GM21825 (cell line): ENCODE measurements at regions not wholly inside any gene's neighbourhood (a gene's known extent, or its start where the extent isn't known, plus 50 kb on each side); places are given as distances from the start of the nearest gene placed in this dataset.

Experiments used
- ATAC-seq: cut with Tn5 transposase; IDR thresholded peaks from one replicate; pipeline ENCODE4 v1.9.1; 2021; ENCODE audit warnings: mild to moderate bottlenecking, moderate library complexity; ENCODE audit not compliant: unreplicated experiment

DNA sequence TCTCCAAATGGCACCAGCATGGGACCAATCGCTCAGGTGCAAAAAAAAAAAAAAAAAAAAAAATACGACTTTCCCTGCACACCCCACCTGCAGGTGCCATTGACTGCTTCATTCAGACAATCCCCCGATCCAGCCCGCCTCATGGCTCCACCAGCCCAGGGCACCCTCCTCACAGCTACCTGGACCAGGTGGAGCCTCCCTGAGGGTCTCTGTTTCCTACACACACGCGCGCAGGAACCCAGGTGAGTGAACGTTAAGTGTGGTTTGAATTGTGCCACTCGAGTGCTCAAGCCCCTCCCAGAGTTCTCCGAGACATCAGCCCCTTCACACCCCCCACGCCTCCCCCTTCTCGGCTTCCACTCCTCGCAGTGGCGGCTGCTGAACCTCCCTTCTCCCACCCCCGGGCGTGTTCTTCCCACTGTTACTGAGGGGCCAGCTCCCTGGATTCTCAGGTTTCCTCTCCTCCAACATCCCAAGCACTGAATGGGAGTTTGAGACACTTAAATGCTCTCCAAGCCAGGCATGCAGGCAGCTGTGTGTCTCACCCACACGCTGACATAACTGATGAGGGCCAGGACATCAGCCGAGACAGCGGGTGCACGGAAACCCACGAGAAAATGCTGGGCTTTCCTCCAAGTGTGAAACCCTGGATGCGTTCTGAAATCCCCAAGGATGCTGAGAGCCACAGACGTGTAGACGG lies 88.8 kb upstream of the SNTG2 start:
- ATAC-seq = no peak

DNA sequence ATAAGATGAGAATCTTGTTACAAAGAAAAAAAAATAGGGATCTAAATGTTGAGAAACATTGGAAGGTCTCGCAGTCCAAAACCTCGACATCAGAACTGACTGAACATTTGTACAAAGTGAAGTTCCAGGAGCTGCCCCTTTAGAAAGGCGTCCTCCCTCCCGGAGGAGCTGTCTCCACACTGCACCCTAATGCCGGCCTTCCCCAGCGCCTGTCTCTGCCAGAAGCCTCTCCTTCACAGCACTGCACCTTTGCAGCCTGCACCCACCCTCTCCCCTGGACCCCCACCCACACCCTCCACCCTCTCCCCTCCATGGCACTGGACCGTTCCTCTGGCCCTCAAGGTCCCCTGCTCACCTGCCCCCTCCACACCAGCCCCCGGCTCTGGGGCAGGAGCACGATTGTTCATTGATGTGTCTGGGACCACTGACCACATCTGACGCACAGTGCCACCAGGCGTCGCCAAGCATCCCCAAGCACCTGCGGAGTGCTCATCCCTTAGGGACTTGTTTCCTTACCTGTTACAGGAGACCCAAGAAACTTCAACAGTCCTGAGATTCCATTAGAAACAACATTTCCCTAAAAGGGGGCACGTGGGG lies 90.3 kb upstream of the SNTG2 start:
- no peak for ATAC-seq

DNA sequence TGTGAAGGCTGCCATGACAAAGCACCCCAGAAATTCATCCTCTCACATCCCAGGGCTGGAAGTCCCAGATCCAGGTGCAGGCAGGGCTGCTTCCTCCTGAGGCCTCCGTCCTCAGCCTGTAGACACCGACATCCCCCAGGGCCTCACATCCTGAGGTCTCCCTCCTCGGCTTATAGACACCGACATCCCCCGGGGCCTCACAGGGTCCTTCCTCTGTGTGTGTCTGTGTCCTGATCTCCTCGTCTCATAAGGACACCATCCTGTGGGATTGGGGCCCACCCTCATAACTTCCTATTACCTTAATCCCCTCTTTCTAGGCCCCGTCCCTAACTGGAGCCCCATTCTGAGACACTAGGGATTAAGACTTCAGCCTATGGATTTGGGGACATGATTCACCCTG lies 92.0 kb upstream of the SNTG2 start:
- no peak for ATAC-seq

DNA sequence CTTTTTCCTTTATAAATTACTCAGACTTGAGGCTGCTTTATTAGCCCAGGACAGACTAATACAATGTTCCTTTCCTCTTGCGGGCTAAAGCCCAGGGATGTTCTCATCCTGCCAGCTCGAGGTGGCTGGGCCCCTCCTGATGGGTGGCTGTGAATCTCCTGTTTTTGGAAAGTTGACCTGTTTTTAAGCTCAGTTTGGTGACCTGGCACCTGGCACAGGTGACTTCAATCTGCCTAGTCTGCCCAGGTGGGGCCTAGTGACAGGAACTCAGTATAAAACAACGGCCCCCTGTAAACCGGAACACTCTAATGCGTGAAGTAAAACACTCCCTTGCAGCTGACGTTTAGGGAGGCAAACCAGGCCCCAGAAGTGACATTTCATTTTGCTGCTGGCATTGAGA lies 92.7 kb upstream of the SNTG2 start:
- ATAC-seq = no peak

DNA sequence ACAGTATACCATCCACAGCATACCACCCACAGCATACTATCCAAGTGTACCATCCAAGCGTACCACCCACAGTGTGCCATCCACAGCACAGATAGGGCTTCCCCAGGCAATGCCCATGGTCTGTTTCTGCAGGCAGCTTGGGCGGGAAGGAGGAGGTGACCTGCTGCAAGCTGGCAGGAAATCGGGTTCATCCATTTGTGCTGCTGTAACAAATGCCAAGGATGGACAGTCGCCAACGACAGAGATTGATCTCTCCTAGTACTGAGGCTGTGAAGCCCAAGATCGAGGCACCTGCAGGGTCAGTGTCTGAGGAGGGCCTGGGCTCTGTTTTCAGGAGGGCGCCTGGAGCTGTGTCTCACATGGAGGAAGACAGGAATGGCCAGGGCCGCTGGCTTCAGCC lies 93.6 kb upstream of the SNTG2 start:
- no peak for ATAC-seq

DNA sequence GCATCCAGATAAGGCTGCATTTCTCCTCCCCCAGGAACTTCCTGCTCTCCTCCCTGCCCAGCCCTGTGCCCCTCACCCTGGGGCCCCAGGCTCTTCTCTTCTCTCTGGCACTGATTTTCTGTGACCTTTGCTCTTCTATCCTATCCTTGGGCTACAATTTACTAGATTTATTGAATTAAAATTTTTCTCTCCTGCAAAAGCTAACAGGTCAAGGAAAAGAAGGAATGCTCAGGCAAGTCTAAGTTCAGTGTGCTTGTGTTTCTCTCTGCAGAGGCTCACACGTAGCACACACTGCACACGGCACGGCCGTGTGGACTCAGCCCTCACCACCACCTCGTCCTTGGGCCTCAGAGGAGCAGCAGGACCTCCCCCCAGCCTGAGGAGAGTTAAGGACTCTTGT lies 94.2 kb upstream of the SNTG2 start:
- ATAC-seq = no peak

DNA sequence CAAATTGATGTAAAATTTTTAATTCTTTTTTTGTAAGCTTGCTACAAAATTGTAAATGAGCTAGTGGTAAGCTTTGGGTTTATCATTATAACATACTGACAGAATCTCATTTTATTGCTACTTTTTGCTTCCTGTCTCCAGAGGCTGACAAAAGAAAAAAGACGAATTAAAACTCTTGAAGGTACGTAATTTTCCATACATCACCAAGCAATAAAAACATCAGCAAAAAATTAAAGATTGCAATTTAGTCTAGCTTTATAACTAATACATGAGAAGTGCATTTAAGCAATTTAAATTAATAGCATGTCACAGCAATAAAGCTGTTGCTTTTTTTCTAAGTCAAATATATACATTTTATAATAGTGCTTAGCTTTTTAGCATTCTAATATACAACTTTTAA lies 94.6 kb upstream of the SNTG2 start:
- ATAC-seq = no peak

DNA sequence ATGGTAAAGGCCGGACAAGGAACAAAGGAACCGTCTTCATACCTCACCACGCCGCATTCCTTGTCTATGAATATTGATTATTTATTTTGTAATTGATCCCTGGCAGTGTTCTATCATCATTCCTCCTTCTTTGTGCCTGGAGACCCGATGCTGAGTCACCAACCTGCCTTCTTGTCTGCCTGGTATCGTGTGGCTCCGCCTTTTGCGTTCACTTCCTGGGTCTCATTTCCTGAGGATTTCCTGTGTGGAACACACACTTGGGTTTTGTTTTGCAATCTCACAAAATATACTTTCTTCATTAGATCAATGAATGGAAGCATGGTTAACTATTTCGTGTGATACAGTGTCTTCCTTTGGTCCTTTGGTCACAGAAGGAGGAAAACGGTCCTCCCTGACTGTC lies 95.5 kb upstream of the SNTG2 start:
- no peak for ATAC-seq

DNA sequence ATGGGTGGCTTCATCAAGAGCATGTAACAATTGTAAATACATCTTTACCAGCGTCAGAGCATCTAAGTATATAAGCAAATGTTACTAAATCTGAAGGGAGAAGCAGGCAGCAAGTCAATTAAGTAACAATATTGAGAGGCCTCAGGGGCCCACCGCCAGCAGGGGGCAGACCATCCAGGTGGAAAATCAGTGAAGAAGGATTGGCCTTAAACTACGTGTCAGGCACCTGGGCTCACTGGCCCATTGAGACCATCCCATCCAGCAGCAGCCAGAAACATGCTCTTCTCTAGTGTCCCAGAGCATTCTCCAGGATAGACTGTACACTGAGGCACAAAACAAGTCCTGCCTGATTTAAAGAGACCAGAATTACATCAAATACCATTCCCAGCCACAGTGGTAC lies 96.2 kb upstream of the SNTG2 start:
- no peak for ATAC-seq

DNA sequence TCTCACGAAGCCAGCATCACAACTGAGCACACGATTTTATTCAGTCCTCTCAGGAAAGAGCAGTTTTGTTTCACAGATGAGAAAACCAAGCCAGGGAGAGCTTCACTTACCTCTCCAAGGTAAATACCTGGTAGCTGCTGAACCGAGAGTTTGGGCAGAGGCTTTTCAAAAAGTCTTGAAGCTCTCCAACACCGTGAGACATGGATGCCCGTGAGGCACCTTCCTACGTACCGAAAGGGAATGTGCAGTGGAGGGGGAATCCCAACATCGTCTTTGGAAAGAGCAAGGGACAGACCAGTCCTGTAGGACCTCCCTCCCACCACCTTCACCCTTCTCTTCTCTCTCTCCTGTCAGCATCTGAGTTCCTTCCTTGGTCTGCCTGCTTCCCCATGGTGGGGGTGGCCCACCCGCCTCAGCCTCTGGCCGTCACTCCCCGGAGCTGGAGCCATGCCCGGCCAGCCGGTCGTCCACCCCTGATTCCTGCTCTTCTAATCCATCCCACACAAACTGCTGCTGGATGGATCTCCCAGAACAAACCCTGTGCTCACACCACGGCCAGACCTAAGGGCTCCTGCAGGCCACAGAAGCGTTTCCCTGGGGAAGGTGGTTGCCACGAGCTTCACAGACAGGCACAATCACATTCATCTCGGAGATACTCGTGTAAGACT lies 97.3 kb upstream of the SNTG2 start:
- no peak for ATAC-seq

DNA sequence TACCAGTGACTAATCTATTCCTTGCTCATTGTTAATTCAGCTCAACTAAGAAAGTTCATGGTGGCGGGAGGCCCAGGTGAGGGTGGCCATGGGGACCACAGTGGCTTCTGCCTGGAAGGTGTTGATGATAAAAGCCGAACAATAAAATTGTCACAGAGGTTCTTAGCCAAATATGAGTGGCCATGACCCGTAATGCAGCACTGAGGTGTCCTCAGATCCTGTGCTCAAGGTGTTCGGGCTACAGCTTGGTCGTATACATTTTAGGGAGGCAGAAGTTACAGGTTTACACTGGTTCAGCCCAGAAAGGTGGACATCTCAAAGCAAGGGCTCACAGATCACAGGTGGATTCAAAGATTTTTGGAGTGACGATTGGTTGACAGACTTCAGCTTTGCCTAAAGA lies 98.5 kb upstream of the SNTG2 start:
- no peak for ATAC-seq

DNA sequence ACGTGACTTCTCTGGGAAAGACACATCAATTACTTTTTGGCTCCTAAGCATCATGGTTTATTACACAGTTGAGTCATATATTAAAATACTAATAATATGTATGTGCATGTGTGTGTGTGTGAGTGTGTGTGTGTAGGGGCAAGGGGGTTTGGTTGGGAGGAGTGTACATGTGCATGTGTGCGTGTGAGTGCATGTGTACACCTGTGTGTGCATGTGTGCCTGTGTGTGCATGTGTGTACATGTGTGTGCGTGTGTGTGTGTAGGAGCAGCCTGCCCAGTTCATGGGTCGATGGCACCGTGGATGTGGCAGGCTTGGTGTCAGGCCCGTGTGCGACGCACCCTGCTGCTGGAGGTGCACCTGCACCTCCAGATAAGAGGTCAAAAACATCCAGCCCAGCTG lies 99.0 kb upstream of the SNTG2 start:
- no peak for ATAC-seq

DNA sequence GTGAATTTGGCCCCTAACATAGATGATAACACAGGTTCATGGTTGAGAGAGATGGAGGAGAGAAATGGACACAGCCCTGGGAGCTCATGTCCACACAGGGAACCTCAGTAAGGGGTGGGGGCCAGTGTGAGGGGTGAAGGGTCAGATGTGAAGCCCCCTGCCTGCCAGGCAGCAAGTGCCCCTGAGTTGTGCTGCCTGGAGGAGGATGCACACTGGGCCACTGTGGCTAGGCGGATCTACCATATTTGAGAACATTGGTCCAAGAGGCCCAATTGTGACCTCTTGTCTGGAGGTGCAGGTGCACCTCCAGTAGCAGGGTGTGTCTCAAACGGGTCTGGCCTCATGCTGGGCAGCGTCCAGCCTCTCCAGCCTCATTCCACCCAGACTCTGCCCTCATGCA lies 99.6 kb upstream of the SNTG2 start:
- no peak for ATAC-seq

DNA sequence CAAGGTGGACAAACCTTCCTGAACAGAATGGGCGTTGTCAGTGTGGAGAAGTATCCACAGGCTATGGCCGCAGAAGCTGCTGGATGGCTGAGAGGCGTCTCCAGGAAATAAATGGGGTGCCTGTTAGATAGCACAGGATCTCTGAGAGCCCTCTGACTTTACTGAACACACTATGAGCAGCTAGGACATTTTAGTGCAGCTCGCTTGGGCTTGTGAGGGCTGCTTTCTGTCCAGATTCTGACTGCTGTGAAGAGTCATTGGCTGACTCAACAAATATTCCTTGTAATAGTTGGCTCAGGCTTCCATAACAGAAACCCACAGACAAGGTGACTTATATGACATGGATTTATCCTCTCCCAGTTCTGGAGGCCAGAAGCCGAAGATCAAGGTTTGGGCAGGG lies 100.2 kb upstream of the SNTG2 start:
- ATAC-seq = no peak

DNA sequence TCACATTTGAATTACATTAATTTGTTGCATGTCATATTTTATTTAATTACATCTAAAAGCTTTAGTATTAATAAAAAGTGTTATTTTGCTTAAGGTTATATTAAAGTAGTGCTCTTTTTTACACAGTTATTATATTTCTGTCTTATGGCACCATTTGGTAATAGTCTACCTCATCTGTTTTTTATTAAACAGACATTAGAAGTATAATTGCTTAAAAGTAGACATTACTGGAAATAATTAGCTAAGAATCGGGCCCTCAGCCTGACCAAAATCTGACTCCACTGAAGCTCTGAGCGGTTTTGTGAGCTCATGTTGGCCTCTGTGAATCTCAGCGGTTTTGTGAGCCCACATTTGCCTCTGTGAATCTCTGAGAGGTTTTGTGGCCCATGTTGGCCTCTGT lies 102.5 kb upstream of the SNTG2 start:
- ATAC-seq = no peak

DNA sequence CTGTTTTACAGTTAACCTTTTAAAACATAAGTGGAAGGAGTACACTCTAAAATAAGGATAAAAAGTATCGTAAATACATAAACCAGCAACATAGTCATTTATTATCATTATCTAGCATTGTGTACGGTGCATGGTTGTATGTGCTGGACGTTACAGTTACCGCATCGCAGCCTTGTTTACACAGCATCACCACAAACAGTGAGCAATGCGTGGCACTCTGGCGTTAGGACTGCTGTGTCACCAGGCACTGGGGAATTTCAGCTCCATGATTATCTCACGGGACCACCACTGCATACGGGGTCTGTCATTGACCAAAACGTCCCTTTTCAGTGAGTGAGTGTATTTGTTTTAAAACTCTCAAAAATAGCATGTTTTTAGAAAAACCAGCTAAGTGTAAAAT lies 103.0 kb upstream of the SNTG2 start:
- no peak for ATAC-seq

DNA sequence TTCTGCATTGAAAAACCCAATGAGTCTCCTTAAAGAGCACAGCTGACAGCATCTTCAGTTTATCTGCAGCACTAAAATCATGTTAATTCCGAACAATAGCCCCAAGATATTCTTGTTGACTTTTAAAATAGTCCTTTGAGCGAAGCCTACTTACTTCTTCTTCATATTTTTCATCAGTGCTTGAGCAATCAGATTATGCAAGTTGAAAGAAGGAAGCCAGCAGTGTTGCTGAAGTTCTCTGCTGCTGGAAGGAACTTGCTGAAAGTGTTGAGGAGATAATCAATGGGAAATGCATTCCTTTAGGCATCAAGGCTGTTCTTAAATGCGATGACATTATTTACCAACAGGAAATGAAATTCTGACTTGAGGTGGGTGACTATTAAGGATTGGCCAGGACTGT lies 105.9 kb upstream of the SNTG2 start:
- ATAC-seq = no peak

DNA sequence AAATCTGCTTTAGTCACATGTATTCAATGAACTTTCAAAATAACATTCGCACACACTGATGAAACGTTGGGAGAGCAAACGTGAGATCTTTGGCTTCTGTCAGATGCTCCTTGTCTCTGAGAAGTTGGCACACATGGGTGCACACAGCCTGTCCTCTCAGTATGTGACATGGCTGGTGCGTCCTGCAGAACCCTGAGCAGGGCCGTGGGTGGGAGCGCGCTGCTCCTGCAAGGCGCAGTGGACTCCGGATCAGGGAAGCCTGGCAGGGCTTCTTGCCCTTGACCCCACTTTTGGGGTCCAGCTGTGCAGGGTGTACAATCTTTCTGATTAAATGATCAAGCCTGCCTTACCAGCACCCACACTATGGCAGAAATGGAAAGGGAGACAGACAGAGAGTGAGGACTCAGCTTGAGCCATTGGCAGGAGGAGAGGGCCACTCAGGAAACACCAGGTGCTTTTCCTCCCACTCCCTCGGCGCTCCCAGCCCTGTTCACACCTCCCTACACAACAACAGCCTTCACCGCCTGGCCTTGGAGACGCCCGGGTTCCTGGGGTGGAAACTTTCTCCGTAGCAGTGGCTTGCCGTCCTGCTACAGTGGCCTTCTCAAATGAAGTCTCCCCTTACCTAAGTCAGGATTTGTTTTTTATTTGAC lies 108.4 kb upstream of the SNTG2 start:
- ATAC-seq = no peak

DNA sequence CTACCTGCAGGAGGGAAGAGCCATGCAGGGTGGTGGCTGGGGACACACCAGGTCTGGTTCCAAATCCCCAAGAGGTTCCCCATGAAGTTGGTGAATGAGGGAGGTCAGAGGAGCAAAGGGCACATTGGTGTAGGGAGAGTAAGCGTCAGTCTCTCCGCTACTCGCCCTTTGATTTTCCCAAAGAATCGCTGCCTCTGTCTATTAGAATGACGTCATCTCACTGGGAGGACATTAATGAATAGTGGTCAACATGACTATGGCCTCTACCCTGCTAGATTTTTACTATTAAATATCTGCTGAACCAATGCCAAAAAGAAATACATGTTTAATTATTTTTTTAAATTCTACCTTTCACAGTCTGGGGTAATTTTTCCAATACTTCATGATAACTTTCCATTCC lies 109.6 kb upstream of the SNTG2 start:
- ATAC-seq = no peak

DNA sequence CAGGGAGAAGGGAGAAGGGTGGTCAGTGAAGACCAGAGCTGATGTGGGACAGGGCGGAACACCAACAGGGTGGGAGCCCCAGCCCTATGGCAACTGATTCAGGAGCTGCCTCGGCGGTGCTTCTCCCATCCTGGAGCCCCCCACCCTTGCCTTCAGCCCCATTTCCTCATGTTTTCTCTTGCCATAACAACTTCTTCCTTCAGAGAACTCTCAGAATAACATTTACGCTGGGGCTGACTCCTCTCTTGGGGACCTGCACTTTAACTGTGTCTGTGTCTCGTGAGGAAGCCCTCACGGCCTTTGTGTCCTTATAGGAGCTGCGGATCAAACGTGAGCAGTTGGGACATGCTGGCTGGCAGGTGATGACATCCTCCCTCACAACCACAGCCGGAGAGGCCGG lies 116.4 kb upstream of the SNTG2 start:
- no peak for ATAC-seq

DNA sequence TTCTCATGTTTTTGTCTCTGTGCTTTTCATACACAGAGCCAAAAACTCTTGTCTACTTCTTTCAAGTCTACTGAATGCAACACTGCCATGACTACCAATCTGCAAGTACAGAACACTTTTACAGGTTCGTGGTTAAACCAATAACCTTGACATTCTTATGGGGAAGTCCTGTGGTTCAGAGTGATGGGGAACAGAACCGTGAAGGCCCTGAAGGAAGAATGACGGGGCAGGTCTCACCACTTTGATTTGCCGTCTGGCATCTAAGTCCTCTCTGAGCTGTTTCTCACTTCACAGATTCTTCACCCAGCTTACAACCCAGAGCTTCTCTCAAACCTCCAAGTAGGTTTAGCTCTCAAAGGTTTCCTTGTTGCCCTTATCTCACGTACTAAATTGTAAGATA lies 117.5 kb upstream of the SNTG2 start:
- no peak for ATAC-seq

DNA sequence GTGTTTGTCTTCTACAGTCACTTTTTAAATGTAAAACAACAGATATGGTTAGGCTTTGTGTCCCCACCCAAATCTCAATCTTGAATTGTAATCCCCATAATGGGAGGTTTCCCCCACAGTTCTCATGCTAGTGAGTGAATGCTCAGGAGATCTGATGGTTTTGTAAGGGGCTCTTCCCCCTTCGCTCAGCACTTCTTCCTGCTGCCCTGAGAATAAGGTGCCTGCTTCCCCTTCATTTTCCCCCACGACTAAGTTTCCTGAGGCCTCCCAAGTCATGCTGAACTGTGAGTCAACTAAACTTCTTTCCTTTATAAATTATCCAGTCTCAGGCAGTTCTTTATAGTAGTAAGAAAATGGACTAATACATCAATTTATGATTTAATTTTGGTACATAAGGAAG lies 118.0 kb upstream of the SNTG2 start:
- no peak for ATAC-seq
